Loucy (cell line): ENCODE measurements at regions not wholly inside any gene's neighbourhood (a gene's known extent, or its start where the extent isn't known, plus 50 kb on each side); places are given as distances from the start of the nearest gene placed in this dataset.

ENCODE experiments used
- EZH2phosphoT487 ChIP-seq: fragments of 200-600 bp; IDR thresholded peaks from 2 replicates; pipeline ENCODE4 v1.6.1; 2018; ENCODE audit warnings: antibody characterized with exemption, mild to moderate bottlenecking, moderate library complexity, borderline replicate concordance
- TF ChIP-seq, protein P1 (sequence below): fragments of 200-600 bp; sonication (generic); conservative IDR thresholded peaks from 2 replicates; pipeline ENCODE4 v1.5.1; 2014; ENCODE audit warnings: mild to moderate bottlenecking, antibody characterized with exemption, low read length

DNA sequence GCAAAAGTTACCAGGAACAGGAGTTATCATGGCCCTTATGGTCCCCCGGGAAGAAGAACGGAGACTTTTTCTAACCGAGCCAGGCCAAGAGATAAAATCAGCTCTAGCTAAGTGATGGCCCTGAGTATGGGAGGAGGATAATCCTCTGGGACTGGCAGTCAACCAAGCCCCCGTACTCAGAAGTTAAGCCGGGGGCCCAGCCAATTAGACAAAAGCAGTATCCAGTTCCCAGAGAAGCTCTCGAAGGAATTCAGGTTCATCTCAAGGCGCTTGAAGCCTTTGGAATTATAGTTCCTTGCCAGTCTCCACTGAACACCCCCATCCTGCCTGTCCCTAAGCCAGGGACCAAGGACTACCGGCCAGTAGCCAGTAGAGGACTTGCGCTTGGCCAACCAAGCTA, 365.3 kb upstream of the TCF4 start:
- TF ChIP-seq, protein P1, sequence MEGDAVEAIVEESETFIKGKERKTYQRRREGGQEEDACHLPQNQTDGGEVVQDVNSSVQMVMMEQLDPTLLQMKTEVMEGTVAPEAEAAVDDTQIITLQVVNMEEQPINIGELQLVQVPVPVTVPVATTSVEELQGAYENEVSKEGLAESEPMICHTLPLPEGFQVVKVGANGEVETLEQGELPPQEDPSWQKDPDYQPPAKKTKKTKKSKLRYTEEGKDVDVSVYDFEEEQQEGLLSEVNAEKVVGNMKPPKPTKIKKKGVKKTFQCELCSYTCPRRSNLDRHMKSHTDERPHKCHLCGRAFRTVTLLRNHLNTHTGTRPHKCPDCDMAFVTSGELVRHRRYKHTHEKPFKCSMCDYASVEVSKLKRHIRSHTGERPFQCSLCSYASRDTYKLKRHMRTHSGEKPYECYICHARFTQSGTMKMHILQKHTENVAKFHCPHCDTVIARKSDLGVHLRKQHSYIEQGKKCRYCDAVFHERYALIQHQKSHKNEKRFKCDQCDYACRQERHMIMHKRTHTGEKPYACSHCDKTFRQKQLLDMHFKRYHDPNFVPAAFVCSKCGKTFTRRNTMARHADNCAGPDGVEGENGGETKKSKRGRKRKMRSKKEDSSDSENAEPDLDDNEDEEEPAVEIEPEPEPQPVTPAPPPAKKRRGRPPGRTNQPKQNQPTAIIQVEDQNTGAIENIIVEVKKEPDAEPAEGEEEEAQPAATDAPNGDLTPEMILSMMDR: no peak
- TF ChIP-seq EZH2phosphoT487: no peak
